GM18498 (cell line): ENCODE measurements at regions not wholly inside any gene's neighbourhood (a gene's known extent, or its start where the extent isn't known, plus 50 kb on each side); places are given as distances from the start of the nearest gene placed in this dataset.
"Not testable (repeated sequence)": the region's sequence is repeated elsewhere in the genome, so short reads cannot be mapped to it uniquely, and the experiment has no call there.

ENCODE experiments used
- ATAC-seq: cut with Tn5 transposase; IDR thresholded peaks from one replicate; pipeline ENCODE4 v1.9.1; 2021; ENCODE audit warnings: mild to moderate bottlenecking, moderate library complexity; ENCODE audit not compliant: unreplicated experiment

- ATAC-seq: no peak
These were observed 321.6 kb upstream of the FZD8 start for GRCh38 chr10:35963685-35964084.

- no peak for ATAC-seq
These were observed 319.4 kb upstream of the FZD8 start for GRCh38 chr10:35961501-35961900.

GRCh38 chr10:35959252-35959651 lies 317.2 kb upstream of the FZD8 start:
- no peak for ATAC-seq

- ATAC-seq: not testable (repeated sequence)
These were observed 316.5 kb upstream of the FZD8 start for GRCh38 chr10:35958609-35959008.

GRCh38 chr10:35950701-35951100 lies 308.6 kb upstream of the FZD8 start:
- ATAC-seq: no peak

- ATAC-seq: no peak
These were observed 308.1 kb upstream of the FZD8 start for GRCh38 chr10:35950226-35950625.

GRCh38 chr10:35949811-35950211 lies 307.7 kb upstream of the FZD8 start:
- no peak for ATAC-seq

GRCh38 chr10:35946556-35946955 lies 304.5 kb upstream of the FZD8 start:
- ATAC-seq: no peak

- no peak for ATAC-seq
These were observed 300.0 kb upstream of the FZD8 start for GRCh38 chr10:35942057-35942456.

GRCh38 chr10:35940141-35941041 lies 298.3 kb upstream of the FZD8 start:
- no peak for ATAC-seq

- no peak for ATAC-seq
These were observed 296.1 kb upstream of the FZD8 start for GRCh38 chr10:35938160-35938559.

GRCh38 chr10:35937546-35937945 lies 295.4 kb upstream of the FZD8 start:
- ATAC-seq: no peak

GRCh38 chr10:35934642-35934995 lies 292.5 kb upstream of the FZD8 start:
- no peak for ATAC-seq

GRCh38 chr10:35933940-35934641 lies 292.0 kb upstream of the FZD8 start:
- ATAC-seq: no peak

GRCh38 chr10:35933491-35933890 lies 291.4 kb upstream of the FZD8 start:
- ATAC-seq: no peak

GRCh38 chr10:35929962-35930361 lies 287.9 kb upstream of the FZD8 start:
- not testable (repeated sequence) for ATAC-seq

- ATAC-seq: no peak
These were observed 286.7 kb upstream of the FZD8 start for GRCh38 chr10:35928748-35929147.

GRCh38 chr10:35927990-35928488 lies 285.9 kb upstream of the FZD8 start:
- ATAC-seq: peak; percentile 51

- ATAC-seq: no peak
These were observed 285.2 kb upstream of the FZD8 start for GRCh38 chr10:35927341-35927740.

- no peak for ATAC-seq
These were observed 284.8 kb upstream of the FZD8 start for GRCh38 chr10:35926846-35927245.

GRCh38 chr10:35925493-35925892 lies 283.4 kb upstream of the FZD8 start:
- no peak for ATAC-seq

GRCh38 chr10:35924759-35925158 lies 282.7 kb upstream of the FZD8 start:
- no peak for ATAC-seq
